HPDE6-E6E7 (cell line): ENCODE measurements at regions not wholly inside any gene's neighbourhood (a gene's known extent, or its start where the extent isn't known, plus 50 kb on each side); places are given as distances from the start of the nearest gene placed in this dataset.

Experiments
- DNase-seq: peaks from one replicate; pipeline ENCODE4 v3.0.0; 2011; ENCODE audit warnings: missing footprints; ENCODE audit errors: extremely low spot score

DNA sequence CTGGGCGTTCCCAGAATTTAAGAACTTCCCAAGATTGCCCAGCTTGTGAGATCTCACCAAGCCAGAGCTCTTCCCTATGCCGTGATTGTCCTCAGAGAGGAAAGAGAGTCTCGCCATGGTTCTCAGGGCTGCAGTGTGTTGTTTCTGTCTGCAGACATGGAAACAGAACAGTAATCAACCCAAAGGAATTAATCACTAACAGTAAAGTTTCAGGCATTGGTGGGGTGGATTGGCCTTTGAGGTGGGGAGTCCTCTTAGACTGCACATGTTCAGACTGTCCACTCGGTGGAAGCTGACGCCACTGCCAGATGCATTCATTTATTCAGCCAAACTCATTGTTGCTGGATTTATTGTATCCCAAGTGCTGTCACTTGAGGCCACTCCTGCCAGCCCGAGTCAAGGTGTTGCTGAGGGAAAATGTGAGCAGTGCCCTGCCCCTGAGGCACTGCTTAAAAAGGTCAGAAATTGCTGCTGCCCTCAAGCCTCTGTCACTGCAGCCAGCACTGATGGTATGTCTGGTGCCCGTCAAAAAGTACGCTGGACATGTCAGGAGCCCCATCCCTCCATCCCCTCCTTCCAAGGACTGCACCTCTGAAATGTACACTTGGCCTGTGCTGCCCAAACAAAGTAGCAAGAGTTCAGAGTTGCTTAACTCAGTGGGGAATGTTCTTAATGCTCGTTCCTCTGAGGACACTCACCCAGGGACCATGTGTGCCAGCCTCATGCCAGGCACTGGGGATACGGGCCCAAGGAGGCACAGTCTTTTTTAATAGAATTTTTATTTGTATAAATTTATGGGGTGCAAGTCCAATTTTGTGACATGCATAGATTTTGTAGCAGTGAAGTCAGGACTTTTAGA lies 201.0 kb downstream of the GLI2 start:
- DNase-seq = no peak

DNA sequence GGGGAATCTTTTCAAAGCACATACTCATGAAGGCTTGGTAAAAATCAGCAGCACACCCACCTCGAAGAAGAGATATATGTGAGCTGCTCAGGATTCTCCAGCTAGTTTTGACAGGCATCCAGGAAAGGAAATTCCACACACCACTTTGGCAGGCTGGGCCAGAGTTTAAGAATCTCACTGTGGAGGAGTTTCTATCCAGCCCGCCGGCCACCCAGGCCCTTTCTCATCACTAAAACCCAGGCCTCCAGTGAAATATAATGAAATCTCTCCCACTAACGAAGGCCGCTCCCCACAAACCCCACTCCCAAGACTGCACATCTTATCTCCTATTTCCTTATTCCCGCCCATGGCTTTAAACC lies 202.0 kb downstream of the GLI2 start:
- no peak for DNase-seq

DNA sequence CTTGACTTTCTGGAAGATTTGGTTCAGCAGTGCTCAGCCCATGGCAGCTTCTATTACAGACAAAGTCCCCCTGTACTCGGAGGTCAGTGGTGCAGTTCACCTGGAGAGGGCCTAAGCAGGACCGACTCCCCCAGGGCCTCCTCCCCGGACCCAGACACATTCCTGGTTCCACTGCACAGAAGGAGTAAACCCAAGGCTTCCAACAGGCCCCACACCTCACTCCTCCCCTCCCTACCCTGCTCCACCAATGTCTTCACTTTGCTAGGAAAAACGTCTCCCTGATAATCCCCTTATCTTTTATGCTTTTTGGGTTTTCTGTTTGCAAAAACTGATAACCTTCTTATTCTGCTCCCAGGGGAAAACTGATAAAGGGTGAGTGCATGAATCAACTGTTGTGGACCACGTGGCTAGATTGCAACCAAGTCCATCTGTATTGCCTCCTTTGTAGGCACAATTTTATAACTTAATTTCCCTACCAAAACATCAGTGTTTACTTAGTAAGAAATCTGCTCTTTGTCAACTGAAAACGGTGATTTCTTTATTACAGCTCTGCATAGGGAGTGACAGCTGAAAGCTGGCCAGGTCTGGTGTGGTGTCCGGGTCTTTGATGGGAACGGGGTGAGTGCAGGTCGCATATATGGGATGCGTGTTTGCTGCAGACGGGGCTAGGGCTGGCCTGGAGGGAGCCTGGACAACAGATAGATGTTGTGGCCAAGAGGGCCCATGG lies 202.5 kb downstream of the GLI2 start:
- no peak for DNase-seq

DNA sequence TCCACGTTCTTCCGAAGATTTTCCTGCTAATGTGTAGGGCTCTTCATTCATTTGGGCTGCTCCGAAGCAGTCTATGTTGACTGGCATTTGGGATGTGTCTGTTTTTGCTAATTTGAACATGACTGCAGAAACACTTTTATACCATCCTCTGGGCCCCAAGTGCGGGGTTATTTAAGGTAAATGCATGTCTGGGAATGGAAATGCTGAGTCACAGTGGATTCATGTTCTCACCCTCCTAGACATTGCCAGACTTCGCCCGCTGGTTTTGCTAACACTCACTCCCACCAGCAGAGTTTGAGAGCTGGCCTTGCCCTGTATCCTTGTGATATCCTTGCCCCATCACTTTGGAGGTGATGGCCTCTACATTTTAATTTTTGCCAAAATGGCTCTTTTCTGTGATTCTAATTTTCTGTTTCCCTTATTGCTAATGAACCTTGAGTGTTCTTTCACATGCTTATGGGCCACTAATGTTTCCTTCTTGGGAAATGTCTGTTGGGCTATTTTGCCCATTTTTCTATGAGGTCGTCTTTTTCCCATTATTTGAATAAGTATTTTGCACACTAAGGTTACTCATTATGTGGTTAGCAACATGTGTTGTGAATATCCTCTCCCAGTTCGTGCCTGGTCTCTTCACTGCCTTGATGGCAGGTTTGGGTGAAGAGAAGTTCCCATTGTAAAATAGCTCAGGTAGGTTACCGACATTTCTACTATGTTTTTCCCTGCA lies 204.1 kb downstream of the GLI2 start:
- no peak for DNase-seq

DNA sequence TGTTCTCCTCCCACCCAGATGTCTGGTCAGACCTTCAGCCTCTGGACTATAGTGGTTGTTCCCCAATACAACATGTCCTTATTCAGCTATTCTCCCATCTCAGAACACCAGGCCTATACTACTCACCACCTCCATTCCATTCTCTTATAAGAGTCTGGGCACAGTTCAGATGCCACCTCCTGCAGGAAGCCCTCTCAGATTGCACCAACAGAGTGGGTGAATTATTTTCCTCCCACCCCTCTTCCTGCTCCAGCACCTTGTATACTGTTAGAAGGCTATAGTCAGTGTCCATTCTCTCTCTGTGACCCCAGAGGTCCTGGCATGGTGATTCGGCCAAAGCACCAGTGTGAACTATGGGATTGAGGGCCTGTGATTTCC lies 204.6 kb downstream of the GLI2 start:
- DNase-seq = no peak

DNA sequence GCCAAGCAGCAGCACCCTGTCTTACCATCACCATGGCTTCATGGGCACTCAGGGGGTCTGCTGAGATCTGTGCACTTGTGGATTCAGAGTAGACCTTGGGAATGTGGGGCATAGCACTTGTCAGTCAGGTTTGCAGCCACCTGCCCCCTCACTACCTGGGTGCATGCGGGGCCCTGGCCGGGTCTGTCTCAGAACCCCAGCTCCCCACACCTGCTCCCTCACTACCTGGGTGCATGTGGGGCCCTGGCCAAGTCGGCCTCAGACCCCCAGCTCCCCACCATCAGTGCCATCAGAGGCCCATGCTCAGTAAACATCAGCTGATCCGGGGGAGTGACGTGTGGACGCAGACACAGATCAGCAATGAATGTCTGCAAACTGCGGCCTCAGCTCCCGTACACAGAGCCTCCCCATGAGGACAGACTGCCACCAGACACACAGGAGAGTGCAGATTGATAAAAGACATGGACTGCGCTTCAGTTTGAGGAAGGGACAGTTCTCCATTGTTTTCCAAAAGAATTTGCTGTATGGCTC lies 205.1 kb downstream of the GLI2 start:
- DNase-seq = no peak

DNA sequence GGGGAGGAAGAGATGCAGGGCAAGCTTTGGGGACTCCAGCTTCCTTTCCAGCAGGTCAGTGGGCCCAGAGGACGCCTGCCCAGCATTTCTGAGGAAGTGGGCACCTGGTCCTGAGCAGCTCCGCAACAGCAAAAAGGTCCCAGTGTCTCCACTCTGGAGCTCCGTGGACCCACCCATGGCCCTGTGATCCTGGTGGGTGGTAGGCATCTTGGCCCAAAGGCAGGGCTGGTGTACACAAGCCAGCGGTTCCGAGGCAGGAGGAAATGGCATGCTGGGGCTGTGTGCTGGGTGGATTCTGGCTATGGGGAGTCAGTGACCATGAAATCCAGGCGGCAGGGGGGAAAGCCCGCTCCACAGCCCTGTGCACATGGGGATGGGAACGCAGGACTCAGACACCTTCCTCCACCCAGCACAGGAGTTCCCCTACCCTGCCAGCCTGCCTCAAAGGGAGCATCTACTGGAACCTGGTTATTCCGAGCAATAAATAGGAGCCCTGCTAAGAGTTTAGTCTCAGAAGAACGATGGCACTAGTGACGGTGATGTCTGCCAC lies 206.0 kb downstream of the GLI2 start:
- DNase-seq = no peak

DNA sequence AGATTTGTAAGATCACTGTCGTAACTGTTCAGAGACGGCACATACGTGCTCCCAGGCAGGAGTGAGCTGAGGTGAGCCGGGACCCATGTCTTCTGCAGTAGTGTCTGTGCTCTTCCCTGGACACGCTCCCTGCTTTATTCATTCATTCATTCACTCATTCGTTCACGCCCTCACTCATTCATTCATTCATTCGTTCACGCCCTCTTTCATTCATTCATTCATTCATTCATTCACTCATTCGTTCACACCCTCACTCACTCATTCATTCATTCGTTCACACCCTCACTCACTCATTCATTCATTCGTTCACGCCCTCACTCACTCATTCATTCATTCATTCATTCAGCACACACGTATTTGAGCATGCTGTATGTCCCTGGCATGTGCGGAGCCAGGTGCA lies 207.0 kb downstream of the GLI2 start:
- no peak for DNase-seq

DNA sequence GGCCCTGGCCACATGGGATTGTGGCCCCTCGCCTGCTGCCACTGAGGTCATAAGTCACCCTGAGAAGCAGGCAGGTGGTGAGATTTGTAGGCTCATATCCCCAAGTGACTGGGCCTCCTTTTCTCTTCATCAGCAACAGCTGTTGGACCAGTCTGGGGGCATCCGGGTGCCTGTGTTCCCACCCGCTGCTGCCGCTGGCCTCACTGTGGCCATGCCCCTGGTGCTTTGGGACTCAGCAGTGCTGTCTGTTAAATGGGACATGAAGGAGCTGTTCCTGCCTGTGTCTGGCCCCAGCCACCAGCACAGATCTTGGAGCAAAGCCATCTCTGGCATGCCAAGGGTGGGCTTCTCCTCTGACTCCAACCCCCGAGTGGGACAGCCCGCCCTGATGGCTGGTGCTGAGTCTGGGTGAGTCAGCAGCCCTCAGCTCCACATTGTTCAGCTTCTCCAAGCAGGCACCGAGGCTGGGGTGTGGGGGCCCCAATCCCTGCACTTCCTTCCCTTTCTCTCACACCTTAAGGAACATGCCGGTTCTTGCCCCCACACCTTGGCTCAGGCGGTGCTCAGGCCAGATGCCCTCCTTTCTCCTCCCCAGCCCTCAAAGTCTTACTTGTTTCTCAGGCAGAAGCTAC lies 207.9 kb downstream of the GLI2 start:
- DNase-seq = peak; percentile 78

DNA sequence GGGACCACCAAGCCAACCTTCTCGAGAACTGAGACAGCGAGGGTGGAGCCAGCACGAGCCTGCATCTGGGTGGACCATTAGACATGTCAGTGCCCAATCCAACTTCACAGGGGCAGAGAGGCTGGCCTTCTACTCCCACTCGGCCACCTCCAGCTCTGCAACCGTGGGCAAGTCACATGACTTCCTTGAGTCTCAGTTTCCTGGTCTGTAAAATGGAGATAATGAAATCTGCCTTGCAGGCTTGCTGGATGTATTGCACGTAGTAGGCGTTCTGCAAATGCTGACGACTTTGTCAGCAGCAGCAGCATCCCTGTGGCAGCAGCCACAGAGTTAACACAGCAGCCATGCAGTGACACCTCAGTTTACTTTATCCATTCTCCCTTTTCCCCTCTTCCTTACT lies 208.9 kb downstream of the GLI2 start:
- DNase-seq = no peak

DNA sequence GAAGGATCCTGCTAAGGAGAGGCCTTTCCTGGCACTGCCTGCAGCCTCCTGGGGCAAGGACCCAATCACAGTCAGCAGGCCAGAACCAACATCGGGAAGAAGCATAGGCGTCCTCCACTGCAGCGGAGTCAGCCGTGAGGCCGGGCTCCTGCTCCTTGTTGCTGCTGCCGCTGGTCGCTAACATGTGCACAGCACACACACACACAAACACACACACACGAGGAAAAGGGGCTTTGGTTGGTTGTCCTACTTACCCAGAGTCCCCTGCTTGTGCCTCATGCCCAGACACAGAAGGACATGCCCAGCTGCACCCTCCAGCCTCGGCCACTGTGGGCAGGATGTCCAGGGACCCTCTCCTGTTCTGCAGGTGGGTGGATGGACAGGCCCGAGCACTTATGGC lies 209.4 kb downstream of the GLI2 start:
- no peak for DNase-seq

DNA sequence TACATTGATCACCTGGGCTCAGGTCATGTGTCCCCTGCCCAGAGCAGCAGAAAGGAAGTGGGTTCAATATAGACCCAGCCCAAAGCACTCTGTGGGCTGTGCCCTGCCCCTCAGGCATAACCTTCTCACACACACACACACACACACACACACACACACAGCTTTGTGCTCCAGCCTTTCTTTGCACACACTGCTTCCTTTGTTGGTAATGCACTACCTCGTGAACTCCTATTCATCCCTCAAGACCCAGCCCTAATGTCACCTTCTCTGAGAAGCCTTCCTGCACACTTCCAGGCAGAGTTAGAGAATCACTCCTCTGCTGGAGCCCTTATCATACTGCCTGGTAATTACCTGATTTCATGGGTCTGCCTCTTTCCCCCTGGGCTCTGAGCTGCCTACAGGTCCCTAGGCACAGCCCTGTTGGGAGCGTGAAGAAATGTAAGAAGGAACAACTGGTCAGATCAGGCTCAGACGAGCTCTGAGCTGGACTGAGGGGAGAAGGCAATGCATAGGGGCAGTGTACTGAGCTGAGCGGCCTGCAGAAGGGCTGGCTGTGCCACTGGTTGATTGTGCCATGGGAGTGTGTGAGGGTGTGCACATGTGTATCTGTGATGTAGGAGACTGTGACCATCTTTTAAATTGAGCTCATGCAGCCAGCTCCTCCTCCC lies 210.3 kb downstream of the GLI2 start:
- DNase-seq = no peak

DNA sequence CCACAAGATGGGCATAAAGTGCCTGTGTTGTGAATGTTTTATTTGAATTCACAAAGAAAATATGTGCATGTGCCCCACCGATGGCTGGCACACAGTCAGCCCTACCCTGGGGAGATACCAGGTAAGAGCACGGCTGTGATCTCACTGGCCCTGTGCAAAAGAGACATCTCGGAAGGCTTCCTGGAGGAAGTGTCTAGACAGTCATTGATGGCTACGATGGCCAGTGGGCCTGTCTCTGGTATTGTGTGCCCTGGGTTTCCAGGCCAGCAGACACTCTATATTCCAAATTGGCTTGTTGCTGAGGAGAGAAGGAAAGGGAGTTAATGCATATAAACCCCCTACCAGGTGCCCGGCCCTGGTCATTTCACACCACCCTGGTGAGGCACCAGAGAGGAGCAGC lies 211.7 kb downstream of the GLI2 start:
- no peak for DNase-seq

DNA sequence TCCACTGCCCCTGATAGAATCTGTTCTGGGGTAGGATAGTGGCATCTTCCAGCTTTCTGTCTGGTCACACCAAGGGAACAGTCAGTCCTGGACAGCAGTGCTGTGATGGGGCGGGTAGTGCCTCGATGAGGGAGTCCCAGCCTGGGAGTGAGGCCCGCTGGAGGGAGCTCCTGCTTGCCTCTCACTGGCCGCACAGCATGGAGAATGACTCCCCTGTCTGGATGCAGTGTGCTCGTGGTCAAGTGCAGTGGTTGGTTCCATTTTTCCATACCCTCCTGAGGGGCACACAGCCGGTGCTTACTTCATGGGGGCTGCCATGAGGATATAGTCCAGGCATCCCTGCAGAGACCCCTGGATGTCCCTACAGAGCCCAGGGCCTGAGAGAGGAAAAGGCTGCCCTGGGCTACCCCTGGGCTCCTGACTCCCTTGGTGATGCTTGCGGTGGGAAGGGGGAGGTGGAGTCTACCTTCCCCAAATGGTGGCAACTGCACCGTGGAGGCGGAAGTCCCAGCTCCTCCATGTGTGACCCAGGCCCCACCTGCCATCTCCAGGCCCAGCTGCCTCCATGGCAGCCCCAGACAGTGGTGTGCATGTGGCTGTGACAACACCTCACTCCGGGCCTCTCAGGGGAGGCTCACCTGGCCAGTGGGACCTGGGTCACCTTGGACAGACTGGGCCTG lies 212.5 kb downstream of the GLI2 start:
- no peak for DNase-seq

DNA sequence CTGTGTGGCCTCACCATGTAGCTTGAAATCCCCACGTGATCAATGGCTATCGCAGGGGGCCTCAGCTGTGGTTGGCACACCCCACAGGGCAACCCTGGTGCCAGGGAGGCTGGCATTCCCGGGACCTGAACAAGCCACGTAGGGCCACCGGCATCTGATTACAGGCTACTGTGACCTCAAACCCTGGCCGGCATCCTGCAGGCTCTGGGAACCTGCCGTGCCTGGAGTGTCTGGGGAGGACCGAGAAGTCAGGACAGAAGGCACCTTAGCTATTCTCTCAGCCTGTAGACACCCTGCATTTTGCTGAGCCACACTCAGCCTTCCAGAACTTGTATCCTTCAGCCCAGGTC lies 213.0 kb downstream of the GLI2 start:
- no peak for DNase-seq

DNA sequence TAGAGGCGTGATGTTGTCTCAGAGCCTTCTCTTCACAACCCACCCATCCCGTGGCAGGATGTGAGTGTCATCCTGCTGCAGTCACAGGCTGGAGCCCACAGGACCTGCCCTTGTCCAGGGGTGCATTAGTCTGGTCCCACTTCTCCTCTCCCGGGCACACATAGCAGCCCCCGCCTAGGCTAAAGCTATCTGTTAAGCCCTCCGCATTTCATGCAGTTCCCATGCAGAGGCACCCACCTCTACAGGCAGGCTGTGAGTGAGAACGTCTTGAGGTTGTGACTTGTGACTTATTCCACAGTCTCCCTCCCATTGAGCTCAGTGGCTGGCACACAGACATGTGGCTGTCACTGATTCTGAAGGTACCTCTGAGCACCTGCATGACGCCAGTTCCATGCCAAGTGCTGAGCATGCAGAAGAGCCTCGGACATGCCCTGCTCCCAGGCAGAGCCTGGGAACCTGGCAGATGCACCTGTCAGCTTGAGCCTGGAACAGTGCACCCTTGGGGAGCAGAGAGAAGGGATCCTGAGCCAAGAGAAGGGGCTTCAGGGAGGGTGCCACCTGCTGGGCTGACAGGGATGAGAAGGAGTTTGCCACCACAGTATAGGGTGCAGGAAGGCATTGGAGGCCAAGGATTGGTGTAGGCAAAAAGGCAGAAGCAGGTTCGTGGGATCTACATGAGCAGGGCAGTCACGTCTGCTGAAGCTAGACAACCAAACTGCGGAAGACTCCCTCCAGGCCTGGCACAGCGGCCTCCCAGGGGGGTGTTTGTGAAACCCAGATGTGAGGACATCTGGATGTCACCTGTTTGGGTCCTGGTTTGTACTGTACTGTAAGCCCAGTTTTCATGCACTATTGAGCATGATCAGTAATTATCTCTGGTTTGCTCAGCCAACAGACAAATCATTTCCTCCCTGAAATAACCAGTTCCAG lies 213.6 kb downstream of the GLI2 start:
- DNase-seq = no peak

DNA sequence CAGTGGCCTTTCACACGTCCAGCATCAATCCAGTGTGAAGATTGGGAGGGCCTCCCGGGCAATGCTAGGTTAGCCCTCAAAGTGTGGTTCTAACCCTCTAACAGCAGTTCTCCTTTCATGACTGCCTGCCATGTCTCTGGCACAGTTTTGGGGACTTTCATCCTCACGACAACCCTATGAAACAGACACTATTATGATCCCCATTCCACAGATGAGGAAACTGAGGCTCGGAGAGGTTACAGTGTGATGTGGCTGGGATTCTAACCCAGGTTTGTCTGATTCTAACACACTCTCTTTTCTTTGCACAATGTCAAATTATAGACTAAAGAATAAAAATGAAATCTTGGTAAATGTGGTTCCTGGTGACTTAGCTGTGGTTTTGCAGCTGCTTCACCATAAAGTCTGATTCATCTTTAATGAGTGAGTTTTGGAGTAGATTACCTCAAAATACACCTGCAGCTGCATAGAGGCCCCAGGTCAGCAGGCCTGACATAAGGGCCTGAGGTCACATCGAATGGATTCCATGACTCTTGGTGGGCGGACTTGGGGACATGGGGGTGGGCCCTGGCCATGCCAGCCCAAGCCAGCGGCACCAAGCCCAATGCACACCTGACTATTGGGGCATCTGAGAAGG lies 214.4 kb downstream of the GLI2 start:
- DNase-seq = no peak

DNA sequence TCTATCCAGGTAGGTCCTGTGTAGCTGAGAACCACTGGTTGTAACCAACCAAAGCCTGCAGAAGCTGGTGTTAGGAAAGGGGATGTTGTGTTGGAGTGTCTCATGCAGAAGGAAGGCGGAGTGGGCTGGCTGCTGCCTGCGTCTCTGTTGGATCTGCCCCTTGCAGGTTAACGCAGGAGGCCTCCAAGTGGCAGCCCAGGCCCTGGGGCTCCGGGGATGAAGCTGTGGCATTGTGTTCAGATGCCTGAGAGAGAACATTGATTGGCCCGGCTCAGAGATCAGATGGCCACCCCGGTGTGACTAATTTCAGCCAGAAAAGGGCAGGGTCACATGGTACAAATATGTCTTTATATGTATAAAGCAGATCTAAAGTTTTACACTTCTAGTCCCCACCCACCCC lies 216.0 kb downstream of the GLI2 start:
- DNase-seq = no peak

DNA sequence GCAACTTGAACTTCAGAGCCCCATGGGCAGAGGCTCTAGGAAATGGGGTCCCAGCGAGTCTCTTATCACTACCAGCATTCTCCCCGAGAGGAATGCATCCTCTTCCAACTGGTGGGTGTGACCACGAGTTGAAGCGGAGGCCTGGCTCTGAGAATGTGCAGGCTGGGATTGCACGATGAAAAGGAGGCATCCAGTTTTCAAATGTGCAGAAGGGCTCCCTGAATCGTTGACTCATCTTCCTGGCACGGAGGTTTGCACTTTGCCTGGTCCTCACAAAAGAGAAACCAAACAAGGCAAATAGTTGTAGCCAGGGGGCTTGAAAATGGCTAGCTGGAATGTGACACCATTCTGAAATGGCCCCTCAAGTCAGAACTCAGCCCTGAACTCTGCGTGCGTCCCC lies 216.7 kb downstream of the GLI2 start:
- DNase-seq = no peak
